ENCODE measurements at regions not wholly inside any gene's neighbourhood (a gene's known extent, or its start where the extent isn't known, plus 50 kb on each side); places are given as distances from the start of the nearest gene placed in this dataset.
A peak's percentile ranks its signal among the peaks of the same experiment; 100 is the strongest.

DNA sequence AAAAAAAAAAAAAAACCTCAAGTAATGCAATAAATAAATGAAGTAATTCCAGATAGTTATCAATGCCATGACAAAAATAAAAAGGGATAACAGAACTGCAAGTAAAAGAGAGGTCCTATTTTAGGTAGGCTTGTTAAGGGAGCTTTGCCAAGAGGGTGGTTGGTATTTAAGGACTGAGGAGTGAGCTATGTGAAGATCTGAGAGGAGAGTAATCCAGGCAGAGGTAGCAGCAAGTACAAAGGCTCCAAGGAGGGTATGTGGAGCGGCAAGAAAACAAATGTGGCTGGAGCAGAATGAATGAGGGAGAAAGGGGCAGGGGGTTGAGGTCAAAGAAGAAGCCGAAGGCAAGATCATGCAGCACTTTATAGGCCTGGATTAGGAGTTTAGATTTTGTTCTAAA is 59.9 kb upstream of the CDC42BPA start:
- DNase-seq = no peak
- intact Hi-C loops (cut with DNase I) = no loop called here
- TF ChIP-seq, protein P1, sequence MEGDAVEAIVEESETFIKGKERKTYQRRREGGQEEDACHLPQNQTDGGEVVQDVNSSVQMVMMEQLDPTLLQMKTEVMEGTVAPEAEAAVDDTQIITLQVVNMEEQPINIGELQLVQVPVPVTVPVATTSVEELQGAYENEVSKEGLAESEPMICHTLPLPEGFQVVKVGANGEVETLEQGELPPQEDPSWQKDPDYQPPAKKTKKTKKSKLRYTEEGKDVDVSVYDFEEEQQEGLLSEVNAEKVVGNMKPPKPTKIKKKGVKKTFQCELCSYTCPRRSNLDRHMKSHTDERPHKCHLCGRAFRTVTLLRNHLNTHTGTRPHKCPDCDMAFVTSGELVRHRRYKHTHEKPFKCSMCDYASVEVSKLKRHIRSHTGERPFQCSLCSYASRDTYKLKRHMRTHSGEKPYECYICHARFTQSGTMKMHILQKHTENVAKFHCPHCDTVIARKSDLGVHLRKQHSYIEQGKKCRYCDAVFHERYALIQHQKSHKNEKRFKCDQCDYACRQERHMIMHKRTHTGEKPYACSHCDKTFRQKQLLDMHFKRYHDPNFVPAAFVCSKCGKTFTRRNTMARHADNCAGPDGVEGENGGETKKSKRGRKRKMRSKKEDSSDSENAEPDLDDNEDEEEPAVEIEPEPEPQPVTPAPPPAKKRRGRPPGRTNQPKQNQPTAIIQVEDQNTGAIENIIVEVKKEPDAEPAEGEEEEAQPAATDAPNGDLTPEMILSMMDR (IDR thresholded peaks at IDR 0.05) = no peak
- TF ChIP-seq POLR2A (IDR thresholded peaks at IDR 0.05) = no peak
- H3K4me3 ChIP-seq = no peak overlapping the region
- 80 to 89% (median 85%) methylated on average over 2 of the region's 2 CpGs for WGBS, 4 donors
- H3K27ac ChIP-seq = no peak overlapping the region
- no peaks in the 10 kb centered on the region for H3K36me3 ChIP-seq (replicated peaks in 1 of 2)
- no peaks in the 10 kb centered on the region for H3K9me3 ChIP-seq (replicated peaks in 1 of 3)
- no peaks in the 10 kb centered on the region for H3K27me3 ChIP-seq
- no peaks in the 10 kb centered on the region for H3K4me1 ChIP-seq (replicated peaks in 1 of 2)

DNA sequence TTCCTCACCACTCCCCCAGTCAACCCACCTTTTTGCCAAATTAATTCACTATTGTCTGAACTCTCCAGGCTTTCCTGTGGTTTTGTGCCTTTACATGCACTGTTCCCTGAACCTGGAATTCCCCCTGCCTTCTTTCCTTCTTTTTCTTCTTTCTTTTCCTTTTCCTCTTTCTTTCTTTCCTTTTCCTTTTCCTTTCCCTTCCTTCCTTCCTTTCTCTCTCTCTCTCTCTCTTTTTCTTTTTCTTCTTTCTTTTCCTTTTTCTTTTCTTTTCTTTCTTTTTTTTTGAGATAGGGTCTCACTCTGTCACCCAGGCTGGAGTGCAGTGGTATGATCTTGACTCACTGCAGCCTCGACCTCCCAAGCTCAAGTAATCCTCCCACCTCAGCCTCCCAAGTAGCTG is 56.6 kb upstream of the CDC42BPA start:
- no peaks in the 10 kb centered on the region for H3K27me3 ChIP-seq
- H3K4me3 ChIP-seq = no peak overlapping the region
- no peak for DNase-seq
- no peaks in the 10 kb centered on the region for H3K36me3 ChIP-seq (replicated peaks in 1 of 2)
- 57 to 78% (median 70%) methylated on average over 1 of the region's 1 CpG for WGBS, 4 donors
- H3K4me1 ChIP-seq (replicated peaks in 1 of 2) = no peaks in the 10 kb centered on the region
- H3K9me3 ChIP-seq (replicated peaks in 1 of 3) = no peaks in the 10 kb centered on the region
- H3K27ac ChIP-seq = no peak overlapping the region
- intact Hi-C loops (cut with DNase I) = no loop called here
- TF ChIP-seq, protein P1 (IDR thresholded peaks at IDR 0.05) = no peak
- TF ChIP-seq POLR2A (IDR thresholded peaks at IDR 0.05) = no peak

DNA sequence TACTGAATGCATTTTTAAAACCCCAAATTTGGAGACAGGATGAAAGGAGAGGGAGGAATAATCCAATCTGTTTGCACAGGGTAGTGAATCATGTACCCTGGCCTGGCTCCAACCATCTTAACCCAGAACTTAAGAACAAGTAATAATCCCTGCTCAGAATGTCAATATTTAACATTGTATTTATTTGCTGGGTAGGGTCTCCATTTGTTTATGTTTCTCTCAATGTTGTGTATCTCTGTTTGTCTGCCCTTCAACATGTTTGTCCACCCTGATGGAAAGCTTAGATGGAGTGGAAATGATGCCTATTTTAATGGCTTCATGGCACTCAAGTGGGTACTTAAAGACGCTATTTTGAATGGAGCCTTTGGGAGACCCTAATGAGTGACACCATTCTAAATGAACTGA is 54.4 kb upstream of the CDC42BPA start:
- TF ChIP-seq, protein P1 (IDR thresholded peaks at IDR 0.05) = no peak
- TF ChIP-seq POLR2A (IDR thresholded peaks at IDR 0.05) = no peak
- DNase-seq = peak in 4 of 7 donors; percentile 25 to 40 (median 31)
- no peaks in the 10 kb centered on the region for H3K4me1 ChIP-seq (replicated peaks in 1 of 2)
- H3K36me3 ChIP-seq (replicated peaks in 1 of 2) = no peaks in the 10 kb centered on the region
- intact Hi-C loops (cut with DNase I) = no loop called here
- H3K27me3 ChIP-seq = no peaks in the 10 kb centered on the region
- 81 to 93% (median 92%) methylated on average over 1 of the region's 1 CpG for WGBS, 4 donors
- H3K9me3 ChIP-seq (replicated peaks in 1 of 3) = no peaks in the 10 kb centered on the region
- H3K27ac ChIP-seq = no peak overlapping the region
- H3K4me3 ChIP-seq = no peak overlapping the region

DNA sequence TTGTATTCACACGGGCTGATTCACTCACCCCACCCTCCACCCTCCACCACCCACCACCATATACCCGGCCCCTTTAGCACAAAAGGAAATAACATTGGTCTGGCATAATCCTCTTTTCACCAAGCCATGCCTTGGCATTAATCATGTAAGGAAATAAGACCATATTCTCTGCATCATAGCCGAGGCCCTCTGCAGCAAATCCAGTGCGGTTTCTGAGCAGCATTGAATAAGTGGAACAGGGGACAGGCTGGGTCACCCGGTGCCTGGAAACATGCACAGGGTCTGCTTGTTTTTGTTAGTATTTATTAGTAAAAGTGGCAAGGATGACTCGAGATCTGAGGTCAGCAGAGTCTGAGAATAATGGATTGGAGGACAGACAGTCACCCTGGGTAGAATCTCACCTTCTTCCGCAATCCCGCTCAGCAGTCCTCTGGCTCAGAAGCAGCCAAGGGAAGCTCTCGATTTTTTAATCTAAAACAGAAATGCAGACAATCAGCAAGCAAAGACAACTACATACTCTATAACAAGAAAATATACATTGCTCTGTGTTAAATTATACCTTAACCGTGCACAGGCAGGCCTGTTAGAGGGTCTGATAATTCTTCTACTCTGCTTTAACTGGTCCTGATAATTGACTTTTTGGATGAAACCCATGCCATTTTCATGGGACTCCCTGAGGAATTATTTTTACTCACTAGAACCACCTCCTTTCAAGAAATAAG is 52.4 kb upstream of the CDC42BPA start:
- Histone ChIP-seq H3K9me3 (replicated peaks in 1 of 3) (no peaks in the 10 kb centered on the region), H3K27ac (no peak overlapping the region), H3K4me1 (replicated peaks in 1 of 2) (no peaks in the 10 kb centered on the region), H3K27me3 (no peaks in the 10 kb centered on the region), H3K4me3 (no peak overlapping the region), H3K36me3 (replicated peaks in 1 of 2) (no peaks in the 10 kb centered on the region)
- intact Hi-C loops (cut with DNase I) = no loop called here
- TF ChIP-seq, protein P1 (IDR thresholded peaks at IDR 0.05) = no peak
- no peak for TF ChIP-seq POLR2A (IDR thresholded peaks at IDR 0.05)
- WGBS, 4 donors = 81 to 85% (median 82%) methylated on average over 10 of the region's 10 CpGs
- no peak for DNase-seq
